ENCODE measurements at regions not wholly inside any gene's neighbourhood (a gene's known extent, or its start where the extent isn't known, plus 50 kb on each side); places are given as distances from the start of the nearest gene placed in this dataset.
"Not testable (repeated sequence)": the region's sequence is repeated elsewhere in the genome, so short reads cannot be mapped to it uniquely, and the experiment has no call there.

GRCh38 chr3:30464381-30464780 lies 142.0 kb upstream of the TGFBR2 start:
- DNase-seq (ENCODE audit: low read depth): no peak

GRCh38 chr3:30465454-30465853 lies 140.9 kb upstream of the TGFBR2 start:
- DNase-seq (ENCODE audit: low read depth): no peak

GRCh38 chr3:30467596-30468238 lies 138.7 kb upstream of the TGFBR2 start:
- no peak for DNase-seq (ENCODE audit: low read depth)

- no peak for DNase-seq (ENCODE audit: low read depth)
Measured at GRCh38 chr3:30469133-30469532, 137.3 kb upstream of the TGFBR2 start.

- no peak for DNase-seq (ENCODE audit: low read depth)
Measured at GRCh38 chr3:30470496-30470895, 135.9 kb upstream of the TGFBR2 start.

- DNase-seq (ENCODE audit: low read depth): no peak
Measured at GRCh38 chr3:30471066-30471465, 135.3 kb upstream of the TGFBR2 start.

- DNase-seq (ENCODE audit: low read depth): no peak
Measured at GRCh38 chr3:30471796-30472489, 134.5 kb upstream of the TGFBR2 start.

- DNase-seq (ENCODE audit: low read depth): peak; percentile 21
Measured at GRCh38 chr3:30473374-30474051, 132.9 kb upstream of the TGFBR2 start.

- no peak for DNase-seq (ENCODE audit: low read depth)
Measured at GRCh38 chr3:30474371-30474770, 132.0 kb upstream of the TGFBR2 start.

GRCh38 chr3:30475038-30475808 lies 131.2 kb upstream of the TGFBR2 start:
- no peak for DNase-seq (ENCODE audit: low read depth)

- no peak for DNase-seq (ENCODE audit: low read depth)
Measured at GRCh38 chr3:30475809-30476178, 130.6 kb upstream of the TGFBR2 start.

- no peak for DNase-seq (ENCODE audit: low read depth)
Measured at GRCh38 chr3:30476368-30477084, 129.9 kb upstream of the TGFBR2 start.

- no peak for DNase-seq (ENCODE audit: low read depth)
Measured at GRCh38 chr3:30477149-30477921, 129.1 kb upstream of the TGFBR2 start.

- DNase-seq (ENCODE audit: low read depth): not testable (repeated sequence)
Measured at GRCh38 chr3:30479737-30480136, 126.7 kb upstream of the TGFBR2 start.

- not testable (repeated sequence) for DNase-seq (ENCODE audit: low read depth)
Measured at GRCh38 chr3:30480156-30480555, 126.2 kb upstream of the TGFBR2 start.

- no peak for DNase-seq (ENCODE audit: low read depth)
Measured at GRCh38 chr3:30480587-30480986, 125.8 kb upstream of the TGFBR2 start.

GRCh38 chr3:30481241-30481640 lies 125.2 kb upstream of the TGFBR2 start:
- DNase-seq (ENCODE audit: low read depth): no peak

GRCh38 chr3:30484229-30484628 lies 122.2 kb upstream of the TGFBR2 start:
- DNase-seq (ENCODE audit: low read depth): not testable (repeated sequence)

GRCh38 chr3:30486368-30486767 lies 120.0 kb upstream of the TGFBR2 start:
- no peak for DNase-seq (ENCODE audit: low read depth)

- no peak for DNase-seq (ENCODE audit: low read depth)
Measured at GRCh38 chr3:30488070-30488756, 118.2 kb upstream of the TGFBR2 start.
